ENCODE measurements at regions not wholly inside any gene's neighbourhood (a gene's known extent, or its start where the extent isn't known, plus 50 kb on each side); places are given as distances from the start of the nearest gene placed in this dataset.

DNA sequence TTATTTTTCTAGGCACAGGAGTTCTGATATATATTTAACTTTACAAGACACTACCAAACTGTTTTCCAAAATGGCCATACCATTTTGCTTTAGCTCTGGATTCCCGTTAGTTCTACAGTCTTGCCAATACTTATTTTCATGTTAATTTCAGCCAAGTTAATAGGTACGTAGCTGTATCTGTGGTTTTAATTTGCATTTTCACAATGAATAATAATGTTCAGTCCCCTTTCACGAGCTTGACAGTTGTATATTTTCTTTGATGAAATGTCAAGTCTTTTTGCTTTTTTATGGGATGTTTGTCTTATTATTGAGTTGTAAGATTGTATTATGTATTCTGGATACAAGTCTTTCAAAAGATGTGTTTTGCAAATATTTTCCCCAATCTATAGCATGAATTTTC is 50.6 kb upstream of the GALNT5 start:
- TF ChIP-seq, protein P1, sequence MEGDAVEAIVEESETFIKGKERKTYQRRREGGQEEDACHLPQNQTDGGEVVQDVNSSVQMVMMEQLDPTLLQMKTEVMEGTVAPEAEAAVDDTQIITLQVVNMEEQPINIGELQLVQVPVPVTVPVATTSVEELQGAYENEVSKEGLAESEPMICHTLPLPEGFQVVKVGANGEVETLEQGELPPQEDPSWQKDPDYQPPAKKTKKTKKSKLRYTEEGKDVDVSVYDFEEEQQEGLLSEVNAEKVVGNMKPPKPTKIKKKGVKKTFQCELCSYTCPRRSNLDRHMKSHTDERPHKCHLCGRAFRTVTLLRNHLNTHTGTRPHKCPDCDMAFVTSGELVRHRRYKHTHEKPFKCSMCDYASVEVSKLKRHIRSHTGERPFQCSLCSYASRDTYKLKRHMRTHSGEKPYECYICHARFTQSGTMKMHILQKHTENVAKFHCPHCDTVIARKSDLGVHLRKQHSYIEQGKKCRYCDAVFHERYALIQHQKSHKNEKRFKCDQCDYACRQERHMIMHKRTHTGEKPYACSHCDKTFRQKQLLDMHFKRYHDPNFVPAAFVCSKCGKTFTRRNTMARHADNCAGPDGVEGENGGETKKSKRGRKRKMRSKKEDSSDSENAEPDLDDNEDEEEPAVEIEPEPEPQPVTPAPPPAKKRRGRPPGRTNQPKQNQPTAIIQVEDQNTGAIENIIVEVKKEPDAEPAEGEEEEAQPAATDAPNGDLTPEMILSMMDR (IDR thresholded peaks at IDR 0.05; ENCODE audit: low read depth, low read length), result no peak
- TF ChIP-seq EZH2phosphoT487 (IDR thresholded peaks at IDR 0.05; ENCODE audit: low read depth), result no peak
